ENCODE measurements at regions not wholly inside any gene's neighbourhood (a gene's known extent, or its start where the extent isn't known, plus 50 kb on each side); places are given as distances from the start of the nearest gene placed in this dataset.
A peak's percentile ranks its signal among the peaks of the same experiment; 100 is the strongest.

- Histone ChIP-seq H3K4me3 (no peak overlapping the region), H3K27ac (no peak overlapping the region), H3K9me3 (ENCODE audit: low read depth, low read length) (no peaks in the 10 kb centered on the region), H3K9ac (ENCODE audit: insufficient read length) (no peak overlapping the region), H3K36me3 (ENCODE audit: insufficient read depth, low read length) (no peaks in the 10 kb centered on the region)
- TF ChIP-seq FOXP2 (optimal IDR thresholded peaks at IDR 0.05; ENCODE audit: control extremely low read depth, extremely low read length, insufficient read depth) (no peak), EZH2 (IDR thresholded peaks at IDR 0.05) (no peak), POLR2AphosphoS5 (IDR thresholded peaks at IDR 0.05; ENCODE audit: borderline replicate concordance, low read depth, low read length) (no peak)
- no peak for DNase-seq (ENCODE audit: low read depth, low spot score)
Observed at GRCh38 chr1:96075704-96076455, 645.7 kb upstream of the PTBP2 start.

- H3K27ac ChIP-seq, result no peak overlapping the region
- H3K4me3 ChIP-seq, result no peak overlapping the region
- H3K9me3 ChIP-seq (ENCODE audit: low read depth, low read length), result no peaks in the 10 kb centered on the region
- no peaks in the 10 kb centered on the region for H3K36me3 ChIP-seq (ENCODE audit: insufficient read depth, low read length)
- H3K9ac ChIP-seq (ENCODE audit: insufficient read length), result no peak overlapping the region
- TF ChIP-seq POLR2AphosphoS5 (IDR thresholded peaks at IDR 0.05; ENCODE audit: borderline replicate concordance, low read depth, low read length) (no peak), EZH2 (IDR thresholded peaks at IDR 0.05) (no peak), FOXP2 (optimal IDR thresholded peaks at IDR 0.05; ENCODE audit: control extremely low read depth, extremely low read length, insufficient read depth) (no peak)
- DNase-seq (ENCODE audit: low read depth, low spot score), result no peak
Observed at GRCh38 chr1:96076589-96076988, 645.0 kb upstream of the PTBP2 start.

DNA sequence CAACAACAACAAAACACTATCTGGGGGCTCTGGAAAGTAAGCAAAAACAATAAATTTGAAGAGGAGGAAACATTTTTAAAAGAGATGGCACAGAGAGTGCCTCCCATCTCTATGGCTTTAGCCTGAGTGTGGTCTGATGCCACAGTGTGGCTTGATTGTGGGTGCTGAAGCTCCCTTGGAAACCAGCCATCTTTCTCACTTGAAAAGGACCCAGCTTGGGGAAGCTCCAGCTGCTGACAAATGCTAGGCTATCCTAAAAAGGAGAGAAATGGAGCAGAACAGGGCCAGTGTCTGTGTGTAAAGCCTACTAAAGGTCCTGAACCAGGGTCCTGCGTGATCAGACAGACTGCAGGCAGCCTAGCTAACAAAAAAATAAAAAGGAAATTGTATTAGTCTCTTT lies 642.0 kb upstream of the PTBP2 start:
- H3K27ac ChIP-seq, result no peak overlapping the region
- no peak overlapping the region for H3K9ac ChIP-seq (ENCODE audit: insufficient read length)
- DNase-seq (ENCODE audit: low read depth, low spot score), result no peak
- H3K4me3 ChIP-seq, result no peak overlapping the region
- TF ChIP-seq FOXP2 (optimal IDR thresholded peaks at IDR 0.05; ENCODE audit: control extremely low read depth, extremely low read length, insufficient read depth), result no peak
- no peak for TF ChIP-seq EZH2 (IDR thresholded peaks at IDR 0.05)
- no peak for TF ChIP-seq POLR2AphosphoS5 (IDR thresholded peaks at IDR 0.05; ENCODE audit: borderline replicate concordance, low read depth, low read length)
- no peaks in the 10 kb centered on the region for H3K9me3 ChIP-seq (ENCODE audit: low read depth, low read length)
- no peaks in the 10 kb centered on the region for H3K36me3 ChIP-seq (ENCODE audit: insufficient read depth, low read length)

DNA sequence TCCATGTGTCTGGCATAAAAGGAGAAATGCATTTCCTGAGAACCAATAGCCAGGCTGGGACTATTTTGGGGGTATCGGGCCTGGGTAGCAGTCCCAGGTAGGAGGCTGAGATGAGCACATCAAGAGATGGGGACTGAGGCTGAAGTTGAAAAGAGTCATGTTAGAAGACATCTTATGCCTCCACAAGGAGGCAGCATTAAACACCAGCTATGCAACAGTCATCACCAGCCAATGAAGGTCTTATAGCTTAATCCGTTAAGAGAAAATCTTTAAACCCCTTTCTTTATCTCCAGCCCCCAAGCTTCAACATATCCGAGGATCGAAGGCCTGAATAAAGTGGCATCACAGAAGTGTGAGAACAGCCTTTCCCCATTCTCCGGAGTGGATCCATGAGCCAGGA lies 640.7 kb upstream of the PTBP2 start:
- no peak for TF ChIP-seq FOXP2 (optimal IDR thresholded peaks at IDR 0.05; ENCODE audit: control extremely low read depth, extremely low read length, insufficient read depth)
- no peaks in the 10 kb centered on the region for H3K36me3 ChIP-seq (ENCODE audit: insufficient read depth, low read length)
- no peak overlapping the region for H3K27ac ChIP-seq
- no peak overlapping the region for H3K4me3 ChIP-seq
- no peak for DNase-seq (ENCODE audit: low read depth, low spot score)
- H3K9me3 ChIP-seq (ENCODE audit: low read depth, low read length), result no peaks in the 10 kb centered on the region
- H3K9ac ChIP-seq (ENCODE audit: insufficient read length), result no peak overlapping the region

DNA sequence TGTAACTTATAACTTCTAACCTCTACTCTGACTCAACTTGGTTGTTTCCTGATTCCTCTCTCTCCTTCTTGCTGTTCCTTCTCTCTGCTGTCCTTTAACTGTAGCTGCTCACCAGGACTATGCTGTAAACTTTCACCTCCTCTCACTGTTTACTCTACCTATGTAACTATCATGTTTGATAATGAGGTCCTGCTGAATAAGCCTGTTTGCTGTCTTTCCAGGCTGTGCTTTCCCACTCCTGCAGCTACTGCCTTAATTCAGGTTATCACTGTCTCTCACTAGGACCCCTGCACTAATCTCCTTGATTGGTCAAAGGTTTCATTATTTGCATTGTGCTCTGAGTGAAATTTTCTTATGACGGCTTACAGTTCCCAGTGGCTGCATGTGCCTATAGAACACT lies 633.9 kb upstream of the PTBP2 start:
- TF ChIP-seq POLR2AphosphoS5 (IDR thresholded peaks at IDR 0.05; ENCODE audit: borderline replicate concordance, low read depth, low read length) (no peak), EZH2 (IDR thresholded peaks at IDR 0.05) (no peak), FOXP2 (optimal IDR thresholded peaks at IDR 0.05; ENCODE audit: control extremely low read depth, extremely low read length, insufficient read depth) (no peak)
- Histone ChIP-seq H3K4me3 (no peak overlapping the region), H3K9ac (ENCODE audit: insufficient read length) (no peak overlapping the region), H3K36me3 (ENCODE audit: insufficient read depth, low read length) (no peaks in the 10 kb centered on the region), H3K27ac (no peak overlapping the region), H3K9me3 (ENCODE audit: low read depth, low read length) (no peaks in the 10 kb centered on the region)
- no peak for DNase-seq (ENCODE audit: low read depth, low spot score)

DNA sequence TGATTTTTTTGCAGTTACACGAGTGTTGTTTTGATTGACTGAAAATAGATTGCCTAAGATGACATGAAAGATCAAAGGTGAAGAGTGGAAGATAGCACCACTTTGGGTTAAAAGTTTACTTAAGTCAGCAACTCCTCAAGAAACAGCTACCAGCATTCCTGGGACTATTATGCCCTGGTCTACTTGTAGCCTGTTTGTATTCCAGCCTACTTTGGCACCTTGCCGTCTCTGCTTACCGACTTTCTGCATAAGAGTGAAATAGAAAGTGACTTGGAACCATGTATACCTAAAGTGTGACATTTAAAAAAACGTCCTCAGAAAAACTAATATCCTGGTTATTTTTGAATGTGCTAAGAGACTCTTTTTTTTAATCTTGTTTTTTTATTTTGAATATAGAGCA lies 631.5 kb upstream of the PTBP2 start:
- TF ChIP-seq EZH2 (IDR thresholded peaks at IDR 0.05), result no peak
- no peak for TF ChIP-seq FOXP2 (optimal IDR thresholded peaks at IDR 0.05; ENCODE audit: control extremely low read depth, extremely low read length, insufficient read depth)
- TF ChIP-seq POLR2AphosphoS5 (IDR thresholded peaks at IDR 0.05; ENCODE audit: borderline replicate concordance, low read depth, low read length), result no peak
- H3K9me3 ChIP-seq (ENCODE audit: low read depth, low read length), result no peaks in the 10 kb centered on the region

GRCh38 chr1:96095849-96096612 lies 625.6 kb upstream of the PTBP2 start:
- Histone ChIP-seq H3K9ac (ENCODE audit: insufficient read length) (no peak overlapping the region), H3K36me3 (ENCODE audit: insufficient read depth, low read length) (no peaks in the 10 kb centered on the region), H3K27ac (no peak overlapping the region), H3K9me3 (ENCODE audit: low read depth, low read length) (no peaks in the 10 kb centered on the region), H3K4me3 (no peak overlapping the region)
- peak; percentile 18 for DNase-seq (ENCODE audit: low read depth, low spot score)
- TF ChIP-seq POLR2AphosphoS5 (IDR thresholded peaks at IDR 0.05; ENCODE audit: borderline replicate concordance, low read depth, low read length), result no peak
- no peak for TF ChIP-seq FOXP2 (optimal IDR thresholded peaks at IDR 0.05; ENCODE audit: control extremely low read depth, extremely low read length, insufficient read depth)
- no peak for TF ChIP-seq EZH2 (IDR thresholded peaks at IDR 0.05)

More for the DNA sequence above, 631.5 kb upstream of the PTBP2 start:
- no peak for DNase-seq (ENCODE audit: low read depth, low spot score)
- Histone ChIP-seq H3K27ac (no peak overlapping the region), H3K36me3 (ENCODE audit: insufficient read depth, low read length) (no peaks in the 10 kb centered on the region), H3K9ac (ENCODE audit: insufficient read length) (no peak overlapping the region), H3K4me3 (no peak overlapping the region)

- Histone ChIP-seq H3K27ac (no peak overlapping the region), H3K4me3 (no peak overlapping the region), H3K36me3 (ENCODE audit: insufficient read depth, low read length) (no peaks in the 10 kb centered on the region), H3K9me3 (ENCODE audit: low read depth, low read length) (no peaks in the 10 kb centered on the region), H3K9ac (ENCODE audit: insufficient read length) (no peak overlapping the region)
- no peak for TF ChIP-seq FOXP2 (optimal IDR thresholded peaks at IDR 0.05; ENCODE audit: control extremely low read depth, extremely low read length, insufficient read depth)
- TF ChIP-seq EZH2 (IDR thresholded peaks at IDR 0.05), result no peak
- no peak for TF ChIP-seq POLR2AphosphoS5 (IDR thresholded peaks at IDR 0.05; ENCODE audit: borderline replicate concordance, low read depth, low read length)
- no peak for DNase-seq (ENCODE audit: low read depth, low spot score)
Observed at GRCh38 chr1:96096613-96097321, 624.8 kb upstream of the PTBP2 start.

Data from SK-N-MC (cell line).